NCI-H446 (cell line): ENCODE measurements at regions not wholly inside any gene's neighbourhood (a gene's known extent, or its start where the extent isn't known, plus 50 kb on each side); places are given as distances from the start of the nearest gene placed in this dataset.

ENCODE experiments used
- DNase-seq, 2 experiments: peaks; one replicate each; lab custom pipeline; 2025; lab: John Stamatoyannopoulos, UW

DNA sequence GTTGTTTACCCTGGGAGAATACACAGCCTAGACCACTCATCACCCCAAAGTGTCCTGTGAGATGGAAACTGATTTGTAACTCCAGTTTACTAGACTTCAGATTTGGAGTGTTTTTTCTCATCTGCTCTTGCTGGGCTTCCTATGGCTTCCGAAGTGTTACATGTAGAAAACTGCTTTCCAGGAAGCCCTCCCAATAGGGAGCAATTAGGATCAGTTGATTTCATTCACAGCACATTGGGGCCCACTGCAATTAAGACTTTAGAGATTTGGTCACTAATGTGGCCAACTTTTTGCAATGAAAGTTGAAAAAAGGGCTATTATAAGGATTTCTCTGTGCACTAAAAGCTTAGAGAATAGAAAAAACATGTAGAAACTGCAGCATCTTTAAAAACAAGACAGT, 656.6 kb upstream of the CHAC2 start:
- no peak for DNase-seq

DNA sequence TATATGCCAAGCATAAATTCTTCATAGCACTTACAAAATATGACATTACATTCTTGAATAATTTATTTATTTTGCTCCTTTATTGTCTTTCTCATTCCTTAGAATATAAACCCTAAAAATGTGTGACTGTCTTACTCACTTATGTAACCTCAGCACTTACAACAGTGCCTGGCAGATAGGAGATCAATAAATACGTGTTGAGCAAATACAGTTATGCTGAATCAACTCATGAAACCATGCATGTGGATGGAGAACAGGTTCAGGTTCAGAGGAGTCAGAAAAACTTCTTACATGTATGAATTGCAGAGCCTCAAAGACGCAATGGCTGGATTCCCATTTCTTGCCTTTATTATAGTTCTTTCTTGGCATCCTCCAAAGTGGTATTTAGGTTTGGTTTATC, 659.4 kb upstream of the CHAC2 start:
- no peak for DNase-seq

DNA sequence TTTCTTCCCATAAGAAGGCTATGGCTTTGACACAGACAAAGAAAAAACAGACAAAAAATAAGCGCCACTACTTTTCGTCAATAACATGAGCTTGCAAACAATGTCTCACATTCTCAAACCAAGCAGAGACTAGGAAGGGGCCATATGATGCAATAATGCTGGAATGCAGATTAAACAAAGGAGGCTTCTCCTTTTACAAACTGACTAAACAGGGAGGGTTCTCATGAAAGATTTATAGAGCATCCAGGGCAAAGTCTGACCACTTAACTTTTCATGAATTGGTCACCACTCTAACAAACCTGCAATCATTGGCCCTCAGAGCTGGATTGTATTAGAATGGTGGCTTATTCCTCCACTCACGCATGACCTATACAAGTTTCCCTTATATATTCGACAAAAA, 663.3 kb upstream of the CHAC2 start:
- DNase-seq = no peak

DNA sequence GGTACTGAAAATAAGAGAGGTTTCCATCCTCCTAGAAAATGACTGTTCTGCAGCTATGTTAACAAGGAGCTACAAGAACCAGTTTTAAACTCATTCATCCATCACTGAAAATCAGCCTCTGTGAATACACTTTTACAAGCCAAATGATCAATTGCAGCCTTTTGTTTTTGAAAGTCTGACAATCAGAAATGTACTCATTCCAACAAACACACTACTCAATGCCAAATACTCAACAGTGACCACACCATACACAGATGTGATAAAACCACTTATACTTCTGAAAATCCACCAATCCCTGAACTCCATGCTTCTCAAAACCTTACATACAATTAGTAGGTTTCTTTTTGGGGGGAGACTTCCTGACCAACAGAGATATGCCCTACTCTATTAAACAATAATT, 663.9 kb upstream of the CHAC2 start:
- no peak for DNase-seq

DNA sequence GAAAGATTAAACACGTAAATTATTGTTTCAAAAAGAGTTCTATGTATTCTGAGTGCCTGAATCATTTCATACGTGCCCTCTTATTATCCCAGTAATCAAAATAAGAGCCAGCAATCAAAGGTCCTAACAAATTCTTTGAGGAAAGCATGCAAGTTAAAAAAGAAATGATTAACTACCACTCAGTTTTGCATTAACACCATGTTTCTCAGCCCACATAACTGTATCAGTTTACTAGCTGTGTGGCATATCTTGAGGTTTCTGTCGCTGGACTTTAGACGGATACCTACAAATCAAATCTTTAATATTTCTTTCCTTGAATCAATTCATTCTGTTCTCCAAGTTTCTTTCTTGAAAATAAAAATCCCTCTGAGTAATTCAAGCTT, 668.9 kb upstream of the CHAC2 start:
- DNase-seq = no peak

DNA sequence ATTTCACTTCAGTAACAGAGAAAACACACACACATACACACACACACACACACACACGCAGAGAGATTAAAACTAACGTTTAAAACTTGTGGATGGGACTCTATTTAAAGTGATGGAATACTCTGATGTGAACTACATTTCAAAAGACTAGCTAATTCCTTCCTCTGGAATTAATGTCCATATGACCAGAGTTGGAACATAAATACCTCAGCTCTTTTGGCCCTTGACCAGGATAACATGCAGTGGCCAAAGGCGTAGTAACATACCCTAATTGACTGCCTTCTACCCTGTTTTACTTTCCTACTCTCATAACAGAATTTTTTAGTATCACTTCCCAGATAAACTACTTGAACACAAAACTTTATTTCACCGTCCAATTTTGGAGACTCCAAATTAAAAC, 671.3 kb upstream of the CHAC2 start:
- peak in 1 of 2 experiments; percentile 11 for DNase-seq

DNA sequence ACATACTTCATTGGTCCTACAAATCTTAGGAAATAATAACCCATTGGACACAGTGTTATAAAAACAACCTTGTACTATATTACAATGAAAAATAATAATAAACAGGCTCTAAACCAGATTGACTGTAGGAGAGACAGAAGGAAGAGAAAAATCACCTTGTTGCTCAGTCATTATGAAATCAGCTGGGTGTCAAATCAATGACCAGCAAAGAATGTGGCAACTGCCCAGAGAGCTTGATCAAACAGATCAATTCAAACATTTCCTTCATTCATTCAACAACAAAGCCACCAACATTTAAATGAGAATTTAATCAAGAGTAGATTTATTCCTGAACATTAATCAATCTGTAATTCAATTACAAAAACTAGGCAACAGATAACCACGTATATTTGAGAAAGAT, 671.9 kb upstream of the CHAC2 start:
- no peak for DNase-seq

DNA sequence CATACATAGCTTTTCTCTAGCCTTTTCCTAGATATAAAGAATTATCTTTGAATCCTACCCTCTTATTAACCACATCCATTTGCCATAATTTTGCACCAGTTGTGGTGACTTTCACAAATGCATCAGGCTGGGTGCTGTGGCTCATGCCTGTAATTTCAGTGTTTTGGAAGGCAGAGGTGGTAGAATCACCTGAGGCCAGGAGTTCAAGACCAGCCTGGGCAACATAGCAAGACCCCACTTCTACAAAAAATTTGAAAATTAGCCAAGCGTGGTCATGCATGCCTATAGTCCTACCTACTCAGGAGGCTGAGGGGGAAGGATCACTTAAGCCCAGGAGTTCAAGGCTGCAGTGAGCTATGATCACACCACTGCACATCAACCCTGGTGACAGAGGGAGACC, 672.4 kb upstream of the CHAC2 start:
- no peak for DNase-seq

DNA sequence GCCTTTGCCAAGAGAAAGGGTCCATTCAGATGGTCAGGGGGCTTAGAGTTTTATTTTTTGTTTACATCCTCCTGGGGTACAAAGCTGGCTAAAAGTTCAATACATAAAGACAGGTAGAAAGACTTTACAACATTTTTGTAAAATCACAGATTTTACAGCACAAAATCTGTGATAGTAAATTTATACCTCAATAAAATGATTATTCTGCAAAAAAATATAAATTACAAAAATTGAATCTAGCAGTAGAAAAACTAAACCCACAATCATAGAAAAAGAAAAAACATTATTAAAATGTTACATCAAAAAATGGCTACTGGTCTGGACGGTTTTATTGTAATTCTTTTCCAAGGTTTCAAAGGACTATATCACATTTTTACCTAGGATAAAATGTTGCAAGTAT, 674.2 kb upstream of the CHAC2 start:
- no peak for DNase-seq

DNA sequence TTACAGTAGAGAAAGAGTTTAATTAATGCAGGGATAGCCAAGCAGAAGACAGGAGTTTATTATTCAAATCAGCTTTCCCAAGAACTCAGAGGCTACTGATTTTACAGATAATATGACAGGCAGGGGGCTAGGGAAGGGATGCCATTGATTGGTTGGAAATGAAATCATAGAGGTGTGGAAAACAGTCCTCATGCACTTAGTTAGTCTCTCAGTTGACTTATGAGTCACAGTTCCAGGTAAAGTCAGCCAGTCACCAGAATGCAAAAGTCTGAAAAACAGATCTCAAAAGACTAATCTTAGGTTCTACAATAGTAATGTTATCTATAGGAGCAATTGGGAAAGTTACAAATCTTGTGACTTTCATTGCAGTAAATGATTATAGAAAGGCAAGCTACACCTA, 676.4 kb upstream of the CHAC2 start:
- DNase-seq = no peak

DNA sequence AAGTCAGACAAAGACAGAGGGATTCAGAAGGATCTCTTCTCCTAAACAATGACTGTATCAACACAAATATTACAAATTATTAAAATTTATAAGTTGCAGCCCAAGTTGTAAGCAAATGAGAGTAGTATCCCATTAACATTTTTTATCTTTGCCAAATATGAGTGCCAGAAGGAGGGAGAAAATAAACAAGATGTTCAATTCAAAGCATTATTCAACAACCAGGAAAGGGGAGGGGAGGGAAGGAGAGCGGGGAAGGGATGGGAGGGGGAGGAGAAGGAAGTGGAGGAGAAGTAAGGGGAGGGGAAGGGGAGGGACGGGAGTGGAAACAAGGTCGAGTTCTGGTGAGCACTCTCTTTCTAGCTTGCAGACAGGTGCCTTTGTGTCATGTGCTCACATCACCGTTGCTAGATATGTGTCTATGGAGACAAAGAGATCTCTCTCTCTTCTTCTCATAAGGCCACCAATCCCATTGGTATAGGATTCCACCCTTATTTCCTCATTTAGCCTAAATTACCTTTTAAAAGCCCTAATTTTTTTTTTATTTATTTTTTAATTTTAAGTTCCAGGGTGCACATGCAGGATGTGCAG, 679.6 kb upstream of the CHAC2 start:
- no peak for DNase-seq

DNA sequence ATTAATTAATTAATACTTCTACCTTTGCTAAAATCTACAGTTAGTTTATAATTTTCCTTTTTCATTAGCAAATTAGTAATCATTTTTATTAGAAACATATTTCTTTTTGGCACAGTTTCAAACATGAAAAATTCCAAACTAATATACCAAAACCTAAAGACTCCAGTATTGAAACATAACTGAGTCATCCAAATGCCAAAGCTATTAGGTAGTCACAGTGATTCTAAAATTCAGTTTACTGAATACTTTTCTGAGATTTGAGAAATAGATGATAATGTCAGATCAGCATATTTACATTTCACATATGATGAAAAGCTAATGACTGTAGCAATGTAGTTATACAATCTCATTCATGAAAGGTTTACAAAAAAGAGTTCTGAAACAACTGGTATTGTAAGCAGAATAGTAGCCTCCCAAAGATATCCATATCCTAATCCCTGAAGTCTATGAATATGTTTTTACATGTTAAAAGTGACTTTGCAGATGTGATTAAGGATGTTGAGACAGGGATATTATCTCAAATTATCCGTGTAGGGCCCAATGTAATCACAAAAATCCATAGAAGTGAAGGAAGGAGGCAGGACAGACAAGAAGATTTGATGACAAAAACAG, 680.2 kb upstream of the CHAC2 start:
- DNase-seq = no peak

DNA sequence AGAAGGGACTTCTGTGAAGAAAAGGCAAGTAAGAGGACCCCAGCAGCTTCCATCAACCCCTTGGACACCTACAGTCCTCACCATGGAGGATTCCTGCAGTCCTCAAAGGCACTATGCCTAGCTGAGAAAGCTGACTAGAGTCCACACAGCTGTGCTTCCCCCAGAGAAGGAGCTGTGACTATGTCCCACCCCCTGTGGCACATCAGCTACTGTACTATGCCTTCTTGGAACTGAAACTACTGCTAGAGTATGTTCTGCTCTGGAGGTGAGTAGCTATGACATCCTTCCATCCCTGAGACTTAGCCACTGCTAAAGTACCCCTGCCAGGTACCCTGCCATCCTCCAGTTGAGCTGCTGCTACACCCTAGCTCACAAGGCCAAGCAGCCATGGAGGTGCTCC, 690.2 kb upstream of the CHAC2 start:
- DNase-seq = no peak

DNA sequence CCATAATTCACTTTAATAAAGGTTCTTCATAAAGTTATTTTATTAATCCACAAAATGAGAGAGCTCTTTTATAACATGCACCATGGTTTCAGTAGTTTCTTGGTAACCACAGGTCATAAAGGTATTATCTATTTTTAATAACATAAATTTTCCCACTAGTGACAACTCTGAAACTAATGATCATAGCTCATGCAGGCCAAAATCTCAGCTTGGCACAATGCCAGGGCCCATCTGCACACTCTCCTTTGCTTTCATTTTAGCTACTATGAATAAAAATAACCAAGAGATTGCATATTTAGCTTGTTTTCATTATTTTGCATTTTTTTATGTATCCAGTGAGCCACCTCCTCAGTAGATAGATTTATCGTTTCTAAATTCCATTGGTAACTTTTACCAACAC, 691.8 kb upstream of the CHAC2 start:
- peak; percentile 11 to 32 for DNase-seq

DNA sequence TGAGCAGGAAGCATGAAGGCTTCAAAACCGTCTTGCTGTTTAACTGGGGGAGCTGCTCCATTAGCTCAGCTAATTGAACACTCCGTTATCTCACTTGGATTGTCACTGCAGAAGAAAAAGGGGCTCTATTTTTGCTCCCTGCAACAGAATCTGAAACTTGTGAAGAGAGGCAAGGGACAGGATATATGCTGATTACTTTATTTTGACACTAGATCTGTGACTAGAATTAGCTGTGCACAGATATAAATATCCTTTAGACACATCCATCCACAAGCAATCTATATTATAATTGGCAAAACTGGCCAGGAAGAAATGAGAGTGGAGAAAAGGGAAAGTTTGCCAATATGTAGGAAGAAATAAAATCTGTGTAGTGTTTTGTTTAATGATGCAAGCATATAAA, 700.1 kb upstream of the CHAC2 start:
- DNase-seq = no peak

DNA sequence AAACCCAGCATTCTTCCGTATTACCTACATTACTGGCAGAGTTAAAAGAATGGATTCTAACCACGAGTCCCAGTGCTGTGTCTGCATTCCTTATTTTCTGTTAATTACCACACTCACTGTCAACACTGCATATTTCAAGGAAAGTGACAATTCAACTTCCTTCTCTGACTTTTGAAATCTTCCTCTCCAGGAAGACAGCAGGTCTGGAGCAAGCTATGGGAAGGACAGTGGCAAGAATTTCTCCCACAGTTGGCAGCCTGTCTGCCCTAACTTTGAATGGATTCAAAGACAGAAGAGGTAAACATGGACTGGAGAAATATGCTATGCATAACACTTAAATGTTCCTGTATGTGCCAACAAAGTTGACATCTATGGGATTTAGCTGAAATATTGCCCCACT, 700.5 kb upstream of the CHAC2 start:
- DNase-seq = no peak

DNA sequence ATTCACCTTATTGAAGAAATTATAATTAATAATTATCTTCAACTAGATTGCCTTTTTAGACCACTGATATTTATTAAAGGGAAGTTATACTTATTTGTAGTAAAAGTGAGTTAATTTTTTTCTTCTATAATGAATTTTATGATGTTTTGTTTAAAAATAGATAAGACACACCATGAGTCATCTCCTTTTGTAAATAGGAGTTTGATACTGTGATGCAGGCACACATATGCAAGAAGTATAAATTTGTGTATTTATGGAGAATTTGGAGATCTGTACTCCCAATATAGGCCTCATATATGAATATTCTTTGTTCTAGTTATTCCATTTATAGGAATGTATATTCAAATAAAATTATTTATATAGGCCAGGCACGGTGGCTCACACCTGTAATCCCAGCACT, 703.5 kb upstream of the CHAC2 start:
- DNase-seq = no peak

DNA sequence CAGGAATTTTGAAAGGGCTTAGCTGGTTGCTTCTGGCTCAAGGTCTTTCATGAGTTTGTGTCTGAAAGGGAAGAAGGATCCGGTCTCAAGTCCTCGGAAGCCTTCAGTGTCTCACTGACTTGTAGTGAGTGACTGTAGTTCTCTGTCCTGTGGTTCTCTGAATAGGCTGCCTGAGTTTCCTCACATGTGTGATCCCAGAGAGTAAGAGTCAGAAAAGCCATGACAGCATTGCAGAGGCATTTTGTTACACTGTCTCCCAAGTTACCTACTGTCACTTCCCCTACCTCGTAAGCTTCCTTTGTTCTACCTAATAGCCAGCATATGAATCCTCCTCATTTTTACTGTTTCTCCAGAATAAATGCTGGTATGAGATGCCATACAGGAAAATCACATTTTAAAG, 709.1 kb upstream of the CHAC2 start:
- DNase-seq = no peak

DNA sequence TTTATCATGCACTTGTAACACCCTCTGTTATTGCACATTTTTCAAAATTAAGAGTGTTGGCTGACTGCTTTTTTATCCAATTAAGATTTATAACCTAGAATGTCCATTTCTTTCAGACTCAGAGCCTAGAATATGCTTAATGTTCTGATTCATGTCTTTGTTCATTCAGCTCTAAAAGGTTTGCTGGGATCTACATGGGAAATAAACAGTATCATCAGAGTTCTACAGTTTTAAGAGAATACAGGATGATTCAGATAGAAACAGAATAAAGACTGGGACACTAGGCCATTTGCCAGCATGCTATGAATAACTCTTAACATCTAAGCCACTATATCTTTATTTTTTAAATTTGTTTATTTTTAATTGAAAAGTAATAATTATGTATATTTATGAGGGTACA, 713.7 kb upstream of the CHAC2 start:
- DNase-seq = no peak

DNA sequence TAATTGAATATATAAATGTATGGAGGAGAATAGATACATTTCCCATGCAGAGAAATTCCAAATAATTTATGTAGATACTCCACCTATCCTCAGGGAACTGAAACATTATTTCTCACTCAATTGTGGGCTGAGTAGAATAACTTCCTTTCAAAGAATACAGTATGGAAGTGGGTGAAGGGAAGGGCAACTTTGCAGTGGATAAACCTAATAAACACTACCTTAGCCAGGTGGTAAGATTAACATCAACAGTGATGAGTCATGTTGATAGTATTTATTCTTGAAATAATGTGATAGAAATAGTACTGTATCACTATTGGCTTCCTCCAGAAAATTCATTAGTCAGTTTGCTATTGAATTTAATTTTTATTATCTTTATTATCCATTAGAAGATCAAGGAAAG, 716.4 kb upstream of the CHAC2 start:
- DNase-seq = no peak

DNA sequence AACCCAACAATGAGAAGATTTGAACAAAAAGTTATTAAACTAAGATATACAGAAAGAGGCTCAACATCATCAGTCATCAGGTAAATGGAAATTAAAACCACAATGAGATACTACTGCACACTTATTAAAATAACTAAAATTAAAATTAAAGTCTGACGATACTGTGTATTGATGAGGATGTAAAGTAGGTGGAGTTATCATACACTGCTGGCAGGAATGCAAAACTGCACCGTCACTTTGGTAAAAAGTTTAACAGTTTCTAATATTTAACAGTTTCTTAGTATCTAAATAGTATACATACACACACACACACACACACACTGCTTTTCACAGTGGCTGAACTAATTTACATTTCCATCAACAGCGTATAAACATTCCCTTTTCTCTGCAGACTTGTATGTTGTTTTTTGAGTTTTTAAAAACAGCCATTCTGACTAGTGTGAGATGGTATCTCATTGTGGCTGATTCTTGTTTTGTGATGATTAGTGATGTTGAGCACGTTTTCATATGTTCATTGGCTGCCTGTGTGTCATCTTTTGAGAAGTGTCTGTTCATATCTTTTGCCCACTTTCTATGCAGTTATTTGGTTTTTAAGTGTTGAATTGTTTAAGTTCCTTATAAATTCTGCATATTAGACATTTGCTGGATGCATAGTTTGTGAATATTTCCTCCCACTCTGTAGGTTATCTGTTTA, 726.9 kb upstream of the CHAC2 start:
- DNase-seq = no peak

DNA sequence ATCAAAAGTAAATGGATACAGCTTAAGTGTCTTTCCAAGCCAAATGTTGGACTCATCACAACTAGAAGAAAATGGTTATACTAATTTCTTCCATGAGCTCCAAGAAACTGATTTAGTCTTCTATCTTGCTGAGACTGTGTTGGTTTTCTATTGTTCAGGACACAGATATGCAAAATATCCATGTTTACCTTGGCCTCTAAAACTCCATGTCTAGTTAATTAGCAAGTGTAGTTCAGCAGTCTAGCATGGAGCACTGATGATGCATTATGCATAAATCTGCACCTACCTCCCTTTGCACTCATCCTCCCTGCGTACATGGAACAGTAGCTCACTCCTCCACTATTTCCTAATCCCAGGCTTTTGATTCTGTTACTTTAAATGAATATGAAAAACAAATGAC, 731.4 kb upstream of the CHAC2 start:
- peak in 1 of 2 experiments; percentile 8 for DNase-seq

DNA sequence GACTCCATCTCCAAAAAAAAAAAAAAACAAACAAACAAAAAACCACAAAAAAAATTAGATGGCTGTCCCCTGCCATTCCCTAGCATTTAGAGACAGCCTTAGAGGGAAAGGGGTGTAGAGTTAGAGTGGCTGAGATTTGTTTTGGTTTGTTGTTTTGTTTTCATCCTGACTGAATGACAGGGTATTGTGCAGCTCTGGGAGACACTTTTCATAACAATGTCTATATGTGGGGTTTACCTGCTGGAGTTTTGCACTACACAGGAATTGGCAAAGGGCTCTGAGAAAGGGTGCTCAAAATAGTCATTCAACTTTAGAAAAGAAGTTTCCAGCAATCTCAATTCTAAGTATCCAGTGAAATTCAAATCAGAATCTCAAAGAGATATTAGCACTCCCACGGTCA, 732.5 kb upstream of the CHAC2 start:
- no peak for DNase-seq

DNA sequence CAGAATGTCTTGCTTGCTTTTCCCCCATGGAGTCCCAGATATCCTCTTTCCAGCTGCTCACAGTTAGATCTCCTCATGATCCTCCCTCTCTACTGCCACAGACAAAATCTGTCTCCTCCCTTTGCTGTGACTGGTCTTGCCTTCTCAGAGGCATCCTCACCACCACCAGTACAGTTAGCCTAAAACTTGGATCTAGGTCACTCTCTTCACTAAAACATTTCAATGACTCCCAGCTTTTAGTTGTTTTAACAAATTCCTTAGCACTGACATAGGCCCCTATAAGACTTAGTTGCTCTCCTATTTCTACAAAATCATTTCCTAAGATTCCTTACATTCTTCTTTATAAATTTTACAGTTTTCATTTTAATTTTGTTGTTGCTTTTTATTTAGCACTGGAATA, 734.2 kb upstream of the CHAC2 start:
- no peak for DNase-seq
